GM21528 (cell line): ENCODE measurements at regions not wholly inside any gene's neighbourhood (a gene's known extent, or its start where the extent isn't known, plus 50 kb on each side); places are given as distances from the start of the nearest gene placed in this dataset.
"Not testable (repeated sequence)": the region's sequence is repeated elsewhere in the genome, so short reads cannot be mapped to it uniquely, and the experiment has no call there.

Source experiments
- ATAC-seq: cut with Tn5 transposase; IDR thresholded peaks from one replicate; pipeline ENCODE4 v1.9.1; 2021; ENCODE audit warnings: mild to moderate bottlenecking, moderate library complexity; ENCODE audit not compliant: unreplicated experiment, low FRiP score

DNA sequence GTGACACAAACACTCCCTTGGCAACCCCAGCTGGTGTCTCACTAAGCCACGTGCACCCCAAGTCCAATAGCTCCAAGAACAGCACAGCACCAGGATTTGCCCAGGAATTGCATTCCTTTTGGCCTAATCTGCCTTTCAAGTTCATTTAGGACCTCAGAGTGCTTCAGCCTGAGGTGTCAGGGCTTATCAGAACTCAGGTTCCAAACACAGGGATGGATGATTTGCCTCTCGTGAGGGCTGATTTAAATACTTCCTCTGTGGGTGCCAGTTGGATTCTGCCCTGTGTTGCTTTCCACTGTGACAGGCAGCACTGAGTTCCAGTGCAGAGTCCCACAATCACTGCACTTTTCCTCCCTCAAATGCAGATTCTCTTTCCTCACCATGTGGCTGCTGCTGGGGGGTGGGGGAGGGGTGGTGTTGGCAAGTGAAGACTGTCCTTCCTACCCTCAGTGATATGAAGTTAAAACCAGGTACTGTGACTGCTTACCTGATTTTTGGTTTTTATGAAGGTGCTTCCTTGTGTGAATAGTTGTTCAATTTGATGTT lies 204.3 kb upstream of the STAC start:
- ATAC-seq = no peak

- ATAC-seq = no peak
Measured at GRCh38 chr3:36178018-36178417, 202.3 kb upstream of the STAC start.

DNA sequence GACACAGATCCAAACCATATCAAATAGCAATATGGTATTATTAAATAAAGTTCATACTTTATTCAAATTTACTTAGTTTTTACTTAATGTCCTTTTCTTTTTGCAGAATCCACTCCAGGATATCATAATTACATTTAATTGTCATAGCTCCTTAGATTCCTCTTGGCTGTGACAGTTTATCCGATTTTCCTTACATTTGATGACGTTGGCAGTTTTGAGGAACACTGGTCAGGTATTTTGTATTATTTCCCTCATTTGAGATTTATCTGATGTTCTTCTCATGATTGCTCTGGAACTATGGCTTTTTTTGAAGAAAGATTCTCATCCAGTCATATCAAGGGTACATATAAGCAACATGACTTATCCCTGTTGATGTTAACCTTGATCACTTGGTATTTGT lies 198.3 kb upstream of the STAC start:
- no peak for ATAC-seq

GRCh38 chr3:36187197-36187596 lies 193.1 kb upstream of the STAC start:
- not testable (repeated sequence) for ATAC-seq

DNA sequence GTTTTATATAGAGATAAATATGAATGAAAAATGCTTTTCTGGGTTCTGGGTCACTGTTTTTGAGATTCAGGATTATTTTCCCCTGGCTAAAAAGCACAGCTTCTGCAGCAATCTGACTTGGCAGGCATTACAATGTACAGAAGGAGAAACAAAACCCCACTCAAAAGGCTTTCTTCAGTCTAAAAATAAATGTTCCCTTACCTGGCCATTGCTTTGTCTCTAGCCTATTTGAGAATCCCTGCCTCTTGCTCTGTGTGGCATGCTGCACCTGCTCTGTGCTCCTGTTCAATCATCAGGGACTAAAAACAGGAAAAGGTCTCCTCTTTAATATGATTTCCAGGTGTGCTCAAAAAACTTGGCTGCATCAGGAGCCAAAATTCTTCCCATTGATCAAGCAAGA lies 187.4 kb upstream of the STAC start:
- no peak for ATAC-seq

DNA sequence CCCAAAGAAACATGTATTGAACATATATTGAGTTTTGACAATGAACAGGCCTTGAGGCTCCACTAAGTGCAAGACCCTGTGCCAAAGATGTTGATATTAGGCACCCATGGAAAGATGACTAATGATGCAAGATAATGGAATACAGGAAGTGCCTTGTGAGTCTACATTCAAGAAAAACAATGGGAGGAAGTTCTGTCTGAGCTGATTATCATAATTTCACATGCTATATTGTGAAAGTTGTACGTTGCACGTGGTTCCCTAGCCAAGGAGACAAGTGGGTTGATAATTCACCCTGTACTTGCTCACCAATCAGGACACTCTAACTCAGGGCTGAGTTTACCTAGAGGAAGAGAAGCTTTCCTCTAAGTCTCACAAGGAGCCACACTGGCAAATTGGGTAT lies 186.9 kb upstream of the STAC start:
- ATAC-seq = no peak

DNA sequence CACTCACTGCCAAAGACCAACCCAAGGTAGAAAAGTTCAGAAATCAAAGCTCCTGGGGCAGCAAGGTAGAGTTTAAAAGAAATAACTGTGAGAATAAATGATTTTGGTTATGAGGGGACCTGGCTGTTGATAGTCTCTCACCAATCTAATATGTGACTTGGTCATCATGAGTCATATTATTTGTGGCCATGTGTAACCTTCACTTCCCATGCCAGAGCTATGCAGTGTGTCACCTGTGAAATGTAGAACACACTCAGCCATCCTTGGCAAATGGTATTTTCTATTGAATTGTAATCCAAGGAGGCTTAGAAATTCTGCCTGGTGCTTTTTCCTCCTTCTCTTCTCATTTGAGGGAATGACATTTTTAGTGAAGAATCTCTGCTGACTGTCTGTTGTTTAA lies 184.2 kb upstream of the STAC start:
- ATAC-seq = no peak

DNA sequence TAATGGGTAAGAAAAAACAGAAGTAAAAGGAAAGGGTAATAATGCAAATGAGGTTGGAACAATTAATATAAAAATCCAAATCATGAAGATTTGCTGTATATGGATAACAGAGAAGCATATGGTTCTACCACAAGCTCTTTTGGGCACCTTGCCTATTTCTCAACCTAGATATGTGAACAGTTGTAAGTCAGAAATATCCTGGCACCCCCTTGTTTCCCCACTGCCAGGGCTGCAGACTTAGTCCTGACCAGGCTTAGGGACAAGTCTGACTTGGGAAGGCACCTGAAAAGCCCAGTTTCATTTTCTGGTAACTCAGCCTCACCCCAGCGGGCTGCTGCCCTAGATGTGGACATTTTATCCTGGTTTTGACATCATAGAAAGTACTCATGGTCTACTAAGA lies 183.2 kb upstream of the STAC start:
- no peak for ATAC-seq

- ATAC-seq = no peak
Measured at GRCh38 chr3:36201546-36201945, 178.8 kb upstream of the STAC start.

DNA sequence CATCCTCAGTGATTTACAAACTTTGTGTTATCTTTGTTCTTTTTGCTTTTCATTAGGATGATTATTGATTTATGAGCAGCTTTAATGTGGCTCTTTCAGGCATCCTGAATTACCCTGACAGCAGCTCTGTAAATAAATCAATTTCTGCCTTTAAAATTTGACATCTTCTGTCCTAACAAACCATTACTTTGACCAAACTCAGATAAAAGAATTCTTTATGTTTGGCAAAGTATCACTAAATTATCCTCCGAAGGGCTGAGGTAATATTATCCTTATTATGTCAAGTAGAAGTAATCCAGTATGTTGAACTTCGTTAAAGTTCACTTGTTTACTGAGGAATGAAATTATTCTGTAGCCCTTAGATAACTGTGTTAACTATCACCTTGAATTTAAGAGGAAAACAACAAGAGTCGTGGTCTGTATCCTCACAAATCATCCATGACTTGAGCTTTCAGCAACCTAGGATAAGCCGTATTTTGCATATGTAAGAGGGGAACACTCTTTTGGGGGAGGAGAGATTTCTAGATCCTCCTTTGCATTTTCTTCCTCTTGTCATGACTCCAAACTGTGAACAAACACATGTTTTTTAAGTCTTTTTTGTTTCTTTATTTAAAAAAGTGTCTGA lies 173.2 kb upstream of the STAC start:
- ATAC-seq = no peak

DNA sequence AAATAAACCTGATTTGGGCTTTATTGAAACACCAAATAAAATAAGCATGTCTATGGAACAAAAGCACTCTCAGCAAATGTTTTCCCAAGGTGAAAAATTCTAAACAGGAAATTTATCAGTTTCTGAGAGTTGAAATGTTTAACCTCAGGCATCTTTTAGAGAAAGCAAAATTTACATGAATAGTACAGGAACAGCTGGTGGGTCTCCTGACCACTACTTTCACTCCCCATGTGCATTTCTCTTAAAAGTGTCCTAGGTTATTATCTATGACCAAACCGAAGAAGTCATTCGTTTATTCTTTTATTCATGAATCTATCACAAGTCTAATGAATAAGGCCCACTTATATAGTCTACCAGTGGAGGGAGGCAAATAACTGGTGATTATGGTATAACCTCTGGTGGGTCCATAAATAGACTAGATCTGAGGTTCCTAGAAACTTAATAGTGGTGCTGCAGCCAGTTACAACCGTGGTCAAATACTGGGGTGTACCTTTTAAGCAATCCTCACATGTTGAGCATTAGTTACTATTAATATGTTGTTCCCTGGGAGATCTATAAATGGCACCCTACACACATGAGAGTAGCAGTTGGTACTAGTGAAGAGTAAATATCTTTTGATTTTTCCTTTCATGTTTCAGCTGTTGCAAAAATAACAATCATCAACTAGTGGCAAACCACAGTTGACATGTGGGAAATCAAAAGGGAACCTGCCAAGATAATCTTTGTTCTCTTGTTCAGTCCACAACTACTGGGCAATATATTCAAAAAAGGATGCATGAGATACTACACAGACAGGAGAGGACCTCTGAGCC lies 169.3 kb upstream of the STAC start:
- no peak for ATAC-seq

DNA sequence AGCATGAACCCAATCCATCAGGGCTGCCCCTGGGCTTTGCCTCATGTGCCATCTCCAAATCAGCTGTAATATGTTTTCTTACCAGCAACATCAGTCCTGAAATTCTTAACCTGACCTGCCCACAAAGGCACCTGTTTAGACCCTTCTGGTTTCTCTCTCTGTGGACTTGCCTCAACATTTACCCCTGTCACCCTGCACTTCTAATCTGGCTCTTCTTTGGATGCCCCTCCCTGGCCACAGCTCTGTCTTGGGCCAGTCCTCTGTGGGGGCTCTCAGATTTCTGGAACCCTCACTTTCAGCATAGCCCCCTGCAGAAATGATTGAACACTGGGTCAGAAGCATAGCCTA lies 168.7 kb upstream of the STAC start:
- ATAC-seq = no peak

GRCh38 chr3:36212251-36212650 lies 168.1 kb upstream of the STAC start:
- ATAC-seq = no peak

DNA sequence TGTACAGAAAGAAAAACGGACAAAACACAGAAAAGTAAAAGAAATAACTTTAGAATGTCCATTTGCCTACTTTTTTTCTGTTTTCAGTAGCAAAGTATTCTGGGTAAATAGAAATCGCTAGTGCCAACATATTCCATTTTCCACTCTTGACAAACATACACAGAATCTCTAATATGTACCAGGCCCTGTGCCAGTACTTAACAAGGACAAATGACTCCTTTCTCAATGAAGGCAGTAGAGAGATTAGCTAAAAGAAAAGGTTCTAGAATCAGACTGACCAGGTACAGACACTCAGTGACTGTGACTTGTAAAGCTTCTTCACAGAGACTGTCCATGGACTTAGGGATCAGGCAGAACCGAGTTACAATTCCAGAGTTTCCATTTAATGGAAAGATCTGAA lies 165.8 kb upstream of the STAC start:
- ATAC-seq = no peak

DNA sequence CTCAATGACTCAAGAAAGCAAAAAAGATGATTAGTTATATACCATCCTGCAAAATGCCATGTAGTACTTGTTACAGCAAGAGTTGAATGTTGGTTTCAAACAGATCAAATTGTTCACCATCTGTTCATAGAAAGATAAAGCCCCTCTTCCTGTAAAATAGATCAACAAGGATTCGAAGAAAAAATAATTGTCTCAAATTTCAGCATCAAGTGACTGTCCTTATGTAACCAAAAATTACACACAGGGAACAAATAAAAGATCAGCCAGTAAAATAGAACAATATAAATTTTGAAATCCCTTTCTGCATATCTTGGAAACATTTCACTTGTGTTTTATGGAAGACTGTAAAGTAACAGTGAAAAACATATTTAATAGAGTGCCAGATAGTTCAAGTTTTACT lies 165.1 kb upstream of the STAC start:
- ATAC-seq = no peak

DNA sequence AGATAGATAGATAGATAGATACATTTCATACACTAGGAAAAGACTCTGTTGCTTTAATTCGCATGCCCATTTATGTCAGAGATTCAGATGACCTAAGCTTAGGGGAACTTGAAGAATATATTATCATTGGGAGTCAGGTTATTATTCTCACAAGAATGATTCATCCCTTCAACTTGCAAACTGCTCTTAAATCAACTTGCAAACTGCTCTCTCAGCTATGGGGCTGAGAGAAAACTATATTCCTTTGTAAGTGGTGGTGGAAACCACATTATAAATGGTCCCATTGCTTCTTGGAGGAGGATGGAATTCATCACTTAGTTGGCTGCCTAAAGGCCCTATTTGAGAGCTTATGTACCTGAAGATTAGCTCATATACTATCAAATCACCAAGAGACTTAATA lies 160.9 kb upstream of the STAC start:
- ATAC-seq = no peak

DNA sequence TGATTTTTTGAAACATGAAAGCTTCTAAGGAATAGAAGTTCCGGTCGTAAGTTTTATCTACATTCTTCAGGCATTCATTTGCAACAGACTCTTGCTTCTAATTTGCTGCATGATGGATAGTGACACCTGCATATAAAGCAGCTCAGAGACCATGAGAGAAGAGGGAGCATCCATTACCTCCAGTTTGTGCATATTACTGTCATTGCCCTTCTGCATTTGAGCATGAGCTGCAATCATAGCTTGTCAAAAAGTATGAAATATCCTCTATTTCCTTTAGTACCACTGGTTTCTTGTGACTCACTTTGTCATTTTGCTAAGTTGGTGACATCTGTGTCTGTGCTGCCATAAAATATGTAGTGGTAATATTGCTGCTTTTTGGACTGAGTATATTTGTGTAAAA lies 160.1 kb upstream of the STAC start:
- no peak for ATAC-seq

DNA sequence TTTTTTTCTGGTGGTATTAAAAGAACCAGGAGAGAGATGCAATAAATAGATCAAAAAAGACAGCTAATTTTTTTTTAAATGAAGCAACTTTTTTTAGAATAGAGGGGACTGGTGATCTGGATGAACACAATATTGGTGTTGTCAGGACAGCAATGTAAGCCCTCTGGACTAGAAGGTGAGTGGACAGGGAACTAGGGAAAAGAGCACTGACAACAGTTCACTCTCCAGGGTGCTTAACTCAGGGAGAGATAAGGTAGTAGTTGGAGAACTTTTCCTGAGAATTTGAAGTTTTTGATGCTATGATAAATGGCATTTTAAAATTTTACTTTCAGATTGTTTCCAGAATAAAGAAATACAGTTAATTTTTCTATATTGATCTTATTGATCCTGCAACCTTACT lies 158.3 kb upstream of the STAC start:
- ATAC-seq = no peak

GRCh38 chr3:36227980-36228379 lies 152.3 kb upstream of the STAC start:
- ATAC-seq = no peak

- ATAC-seq = no peak
Measured at GRCh38 chr3:36229496-36229895, 150.8 kb upstream of the STAC start.

DNA sequence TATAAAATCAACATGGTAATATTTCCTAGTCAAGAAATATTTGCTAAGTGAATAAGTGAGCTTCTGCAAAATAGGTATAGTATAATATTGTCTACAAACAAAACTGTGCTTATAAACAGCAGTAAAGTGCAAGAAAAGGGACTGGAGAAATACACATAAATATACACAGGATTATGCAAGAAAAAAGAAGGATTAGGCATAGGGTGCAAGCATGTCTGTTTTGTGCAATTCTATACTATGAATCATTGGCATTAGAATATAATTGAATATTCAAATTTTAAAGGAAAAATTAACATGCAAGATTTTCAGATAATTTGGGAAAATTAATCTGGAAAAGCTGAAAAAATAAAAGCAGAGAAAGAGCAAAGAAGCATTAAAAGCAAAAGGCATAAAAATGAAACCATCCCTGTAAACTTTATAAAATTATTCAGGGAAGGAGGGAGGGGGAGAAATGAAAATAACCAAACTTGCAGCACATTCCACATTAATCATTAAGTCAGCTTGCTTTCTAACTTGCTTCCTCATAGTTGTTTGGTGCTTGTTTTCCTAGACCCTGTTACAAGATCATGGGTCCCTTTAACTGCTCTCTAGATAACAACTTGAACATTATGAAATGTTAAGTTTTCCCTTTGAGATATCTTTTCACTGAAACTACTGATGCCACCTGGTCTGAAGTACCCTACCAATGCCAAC lies 147.4 kb upstream of the STAC start:
- ATAC-seq = no peak

DNA sequence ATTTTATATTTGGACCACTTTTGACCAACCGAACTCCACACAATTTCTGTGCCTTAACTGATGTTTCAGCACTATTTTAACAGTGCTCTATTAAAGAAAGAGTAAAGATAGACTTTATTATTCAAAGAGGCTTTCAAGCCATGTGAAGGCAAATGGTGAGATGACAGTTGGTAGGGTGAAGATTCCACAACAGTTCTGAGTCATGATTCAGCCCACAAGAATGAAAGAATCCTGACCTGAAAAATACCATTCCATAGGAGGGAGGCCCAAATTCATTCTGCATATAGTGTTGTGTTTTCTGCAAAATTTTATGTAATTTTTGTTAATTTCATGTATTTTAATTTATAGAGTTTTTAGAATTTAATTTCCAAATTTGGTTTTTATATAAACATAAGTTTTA lies 135.6 kb upstream of the STAC start:
- ATAC-seq = no peak
